Stomach (tissue), 8 donors: ENCODE measurements at regions not wholly inside any gene's neighbourhood (a gene's known extent, or its start where the extent isn't known, plus 50 kb on each side); places are given as distances from the start of the nearest gene placed in this dataset.
A peak's percentile ranks its signal among the peaks of the same experiment; 100 is the strongest.

Experiments
- DNase-seq, 2 donors: peaks; one replicate each; pipeline versions ENCODE4 v3.0.0 to v3.0.0-alpha.2; 2013 to 2019
- H3K27ac ChIP-seq, 5 donors: fragments of 200-600 bp in 4 of 5; sonication (generic) in 4 of 5; one replicate each; pipeline ENCODE4 v1.5.1; 2013 to 2019; ENCODE audit warnings: mild to moderate bottlenecking in 1 of 5, moderate library complexity in 1 of 5
- H3K27me3 ChIP-seq, 3 donors: fragments of 200-600 bp; sonication (generic); one replicate each; pipeline ENCODE4 v1.5.1; 2017 to 2019; ENCODE audit warnings: mixed run types in 1 of 3
- H3K36me3 ChIP-seq, 4 donors: fragments of 200-600 bp; sonication (generic); 1 replicate in 3 of 4; 2 replicates in 1 of 4; pipeline ENCODE4 v1.5.1; 2016 to 2019
- H3K4me1 ChIP-seq, 4 donors: fragments of 200-600 bp; sonication (generic); one replicate each; pipeline ENCODE4 v1.5.1; 2016 to 2019
- H3K4me3 ChIP-seq, 4 donors: fragments of 200-600 bp; sonication (generic) in 3 of 4; one replicate each; pipeline ENCODE4 v1.5.1; 2016 to 2019; ENCODE audit warnings: mild to moderate bottlenecking in 1 of 4
- H3K9me3 ChIP-seq, 4 donors: fragments of 200-600 bp; sonication (generic); one replicate each; pipeline ENCODE4 v1.5.1; 2016 to 2019
- CTCF ChIP-seq, 7 experiments: fragments of 450-650 bp in 4 of 7; fragments of 200-600 bp in 3 of 7; sonication (generic) in 3 of 7; IDR thresholded peaks; one replicate each; pipeline ENCODE4 v1.5.1; 2016 to 2019; ENCODE audit warnings: antibody characterized with exemption in 7 of 7, control low read depth in 2 of 7, mild to moderate bottlenecking in 1 of 7
- EP300 ChIP-seq: sonication (generic); formaldehyde crosslinking; IDR thresholded peaks from one replicate; pipeline ENCODE4 v1.6.1; 2017; ENCODE audit warnings: antibody characterized with exemption
- POLR2A ChIP-seq, 4 donors: fragments of 450-650 bp; IDR thresholded peaks; one replicate each; pipeline ENCODE4 v1.6.1; 2016; ENCODE audit warnings: antibody characterized with exemption in 4 of 4, control low read depth in 2 of 4, mild to moderate bottlenecking in 1 of 4, moderate library complexity in 1 of 4
- POLR2AphosphoS5 ChIP-seq, 3 donors: sonication (generic); formaldehyde crosslinking; IDR thresholded peaks; one replicate each; pipeline ENCODE4 v1.6.1; 2016; ENCODE audit warnings: antibody characterized with exemption in 3 of 3
- WGBS, 5 donors: extraction: QIAGEN DNeasy Blood & Tissue Kit in 3 of 5; methylation state at CpG; one replicate each; pipeline versions ENCODE4 v1.1.5 to v1.1.7; 2013 to 2018; 5-methylcytosine and 5-hydroxymethylcytosine counted together
- intact Hi-C: fragments of 100-400 bp; cut with DNase I; formaldehyde crosslinking; loops from one replicate; pipeline ENCODE4 v1.15.1; 2023; ENCODE audit warnings: low total_unique reads
- donor health status: healthy with polysubstance abuse.
- donor health status: Bipolar disorder and iron deficiency.
- donor health status: healthy.

GRCh38 chr10:4013651-4014121 lies 228.7 kb upstream of the KLF6 start:
- 56 to 69% (median 62%) methylated on average over 12 to 13 of the region's 13 CpGs for WGBS, 5 donors
- no peaks in the 10 kb centered on the region for H3K27me3 ChIP-seq
- TF ChIP-seq POLR2A (IDR thresholded peaks at IDR 0.05): no peak
- no peak for TF ChIP-seq CTCF (IDR thresholded peaks at IDR 0.05)
- TF ChIP-seq EP300: no peak
- no peak for TF ChIP-seq POLR2AphosphoS5 (IDR thresholded peaks at IDR 0.05)
- intact Hi-C loops: no loop called here
- no peaks in the 10 kb centered on the region for H3K36me3 ChIP-seq
- DNase-seq: peak in 1 of 2 donors; percentile 21
- no peak overlapping the region for H3K27ac ChIP-seq
- H3K4me1 ChIP-seq: peaks cover 0 to 8% (median 2%) of the 10 kb centered on the region in 4 donors
- H3K4me3 ChIP-seq: no peak overlapping the region
- no peaks in the 10 kb centered on the region for H3K9me3 ChIP-seq

- DNase-seq: no peak
- intact Hi-C loops: no loop called here
- H3K27ac ChIP-seq: no peak overlapping the region
- 78 to 88% (median 80%) methylated on average over 2 of the region's 2 CpGs for WGBS, 5 donors
- no peak overlapping the region for H3K4me3 ChIP-seq
- H3K27me3 ChIP-seq: no peaks in the 10 kb centered on the region
- no peaks in the 10 kb centered on the region for H3K9me3 ChIP-seq
- H3K36me3 ChIP-seq: no peaks in the 10 kb centered on the region
- H3K4me1 ChIP-seq: peaks cover 0 to 8% (median 2%) of the 10 kb centered on the region in 4 donors
- TF ChIP-seq EP300 (no peak), POLR2AphosphoS5 (IDR thresholded peaks at IDR 0.05) (no peak), POLR2A (IDR thresholded peaks at IDR 0.05) (no peak), CTCF (IDR thresholded peaks at IDR 0.05) (no peak)
Observed at GRCh38 chr10:4012848-4013247, 227.8 kb upstream of the KLF6 start.

- Histone ChIP-seq H3K36me3 (no peaks in the 10 kb centered on the region), H3K9me3 (no peaks in the 10 kb centered on the region), H3K4me3 (no peak overlapping the region), H3K4me1 (peaks cover 0 to 8% (median 2%) of the 10 kb centered on the region in 4 donors), H3K27me3 (no peaks in the 10 kb centered on the region), H3K27ac (no peak overlapping the region)
- WGBS, 5 donors: 80 to 93% (median 90%) methylated on average over 4 of the region's 4 CpGs
- intact Hi-C loops: no loop called here
- TF ChIP-seq EP300 (no peak), POLR2AphosphoS5 (IDR thresholded peaks at IDR 0.05) (no peak), CTCF (IDR thresholded peaks at IDR 0.05) (no peak), POLR2A (IDR thresholded peaks at IDR 0.05) (no peak)
- no peak for DNase-seq
Observed at GRCh38 chr10:4011136-4011812, 226.3 kb upstream of the KLF6 start.

GRCh38 chr10:4008676-4009382 lies 223.8 kb upstream of the KLF6 start:
- Histone ChIP-seq H3K4me3 (no peak overlapping the region), H3K27ac (no peak overlapping the region), H3K27me3 (no peaks in the 10 kb centered on the region), H3K36me3 (no peaks in the 10 kb centered on the region), H3K4me1 (peaks cover 0 to 4% (median 2%) of the 10 kb centered on the region in 4 donors), H3K9me3 (no peaks in the 10 kb centered on the region)
- intact Hi-C loops: no loop called here
- TF ChIP-seq POLR2A (IDR thresholded peaks at IDR 0.05) (no peak), POLR2AphosphoS5 (IDR thresholded peaks at IDR 0.05) (no peak), EP300 (no peak), CTCF (IDR thresholded peaks at IDR 0.05) (no peak)
- no peak for DNase-seq
- 82 to 86% (median 85%) methylated on average over 7 of the region's 7 CpGs for WGBS, 5 donors
